HepG2 (cell line): ENCODE measurements at regions not wholly inside any gene's neighbourhood (a gene's known extent, or its start where the extent isn't known, plus 50 kb on each side); places are given as distances from the start of the nearest gene placed in this dataset.

ENCODE experiments used
- ARID5B ChIP-seq: IDR thresholded peaks from 2 replicates; pipeline ENCODE4 v1.4.0; 2020; ENCODE audit warnings: mild to moderate bottlenecking, missing genetic modification reagents
- RXRB ChIP-seq: IDR thresholded peaks from 2 replicates; pipeline ENCODE4 v1.6.1; 2016; ENCODE audit warnings: borderline replicate concordance, missing genetic modification reagents, missing compliant biosample characterization

DNA sequence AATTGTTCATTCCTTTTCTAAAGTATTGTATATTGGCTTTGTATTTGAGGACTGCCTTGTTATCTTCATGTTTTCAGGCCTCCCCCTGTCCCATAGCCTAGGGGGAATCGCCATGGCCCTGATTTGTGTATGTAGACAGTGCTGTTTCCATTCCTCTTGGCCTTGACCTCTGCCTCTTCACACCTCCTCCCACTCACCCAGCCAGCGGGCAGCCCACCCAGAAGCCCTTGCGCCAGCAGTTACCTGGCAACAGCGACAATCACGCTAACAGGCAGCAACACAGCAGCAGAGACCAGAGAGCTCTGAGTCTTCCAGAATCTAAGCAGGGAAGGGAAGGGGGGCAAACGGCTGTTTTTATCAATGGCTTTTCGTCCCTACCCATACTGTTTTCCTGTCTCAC lies 50.0 kb upstream of the NPL start (continued):
- TF ChIP-seq ARID5B (CRISPR knock-in tag): 0 out of 2 replicates have a peak, but pooled peaks have one; percentile 24
- TF ChIP-seq RXRB: no peak
